GM21825 (cell line): ENCODE measurements at regions not wholly inside any gene's neighbourhood (a gene's known extent, or its start where the extent isn't known, plus 50 kb on each side); places are given as distances from the start of the nearest gene placed in this dataset.
"Not testable (repeated sequence)": the region's sequence is repeated elsewhere in the genome, so short reads cannot be mapped to it uniquely, and the experiment has no call there.

ENCODE experiments used
- ATAC-seq: cut with Tn5 transposase; IDR thresholded peaks from one replicate; pipeline ENCODE4 v1.9.1; 2021; ENCODE audit warnings: mild to moderate bottlenecking, moderate library complexity; ENCODE audit not compliant: unreplicated experiment

- no peak for ATAC-seq
These were observed 333.6 kb downstream of the GPD2 start for GRCh38 chr2:156769802-156770201.

GRCh38 chr2:156778916-156779315 lies 342.7 kb downstream of the GPD2 start:
- no peak for ATAC-seq

- no peak for ATAC-seq
These were observed 343.4 kb downstream of the GPD2 start for GRCh38 chr2:156779416-156780120.

- not testable (repeated sequence) for ATAC-seq
These were observed 345.5 kb downstream of the GPD2 start for GRCh38 chr2:156781677-156782076.

GRCh38 chr2:156784020-156784701 lies 348.0 kb downstream of the GPD2 start:
- ATAC-seq, result no peak

- no peak for ATAC-seq
These were observed 351.3 kb downstream of the GPD2 start for GRCh38 chr2:156787517-156787916.

- ATAC-seq, result no peak
These were observed 354.3 kb downstream of the GPD2 start for GRCh38 chr2:156790343-156791037.

- no peak for ATAC-seq
These were observed 356.2 kb downstream of the GPD2 start for GRCh38 chr2:156792242-156792840.

- no peak for ATAC-seq
These were observed 361.7 kb downstream of the GPD2 start for GRCh38 chr2:156797832-156798231.

- ATAC-seq, result no peak
These were observed 364.0 kb downstream of the GPD2 start for GRCh38 chr2:156800065-156800653.

GRCh38 chr2:156800781-156801361 lies 364.7 kb downstream of the GPD2 start:
- ATAC-seq, result no peak

- ATAC-seq, result no peak
These were observed 367.1 kb downstream of the GPD2 start for GRCh38 chr2:156803243-156803642.

- no peak for ATAC-seq
These were observed 367.8 kb downstream of the GPD2 start for GRCh38 chr2:156803967-156804366.

GRCh38 chr2:156810094-156810493 lies 373.9 kb downstream of the GPD2 start:
- ATAC-seq, result no peak

- ATAC-seq, result no peak
These were observed 376.3 kb downstream of the GPD2 start for GRCh38 chr2:156812496-156812895.

- ATAC-seq, result no peak
These were observed 381.3 kb downstream of the GPD2 start for GRCh38 chr2:156817430-156817829.

GRCh38 chr2:156818221-156818620 lies 382.0 kb downstream of the GPD2 start:
- no peak for ATAC-seq

- no peak for ATAC-seq
These were observed 382.8 kb downstream of the GPD2 start for GRCh38 chr2:156818944-156819343.

- no peak for ATAC-seq
These were observed 390.3 kb downstream of the GPD2 start for GRCh38 chr2:156826341-156826933.

GRCh38 chr2:156834431-156834830 lies 398.3 kb downstream of the GPD2 start:
- ATAC-seq, result no peak
